Activated CD8-positive, alpha-beta T cell treated with anti-CD3 and anti-CD28 coated beads for 36 hours (primary cell): ENCODE measurements at regions not wholly inside any gene's neighbourhood (a gene's known extent, or its start where the extent isn't known, plus 50 kb on each side); places are given as distances from the start of the nearest gene placed in this dataset.

Source experiments
- ATAC-seq: fragments of 200-7000 bp; cut with Tn5 transposase; one replicate; pipeline ENCODE4 v1.10.0; 2021; ENCODE audit warnings: mild to moderate bottlenecking, moderate library complexity
- CTCF ChIA-PET: fragments of 350-600 bp; sonication (Branson Sonifier 250); formaldehyde crosslinking; loops from one replicate; lab custom pipeline; 2021; ENCODE audit warnings: antibody characterized with exemption; lab: Charles Lee
- POLR2A ChIA-PET: fragments of 350-600 bp; sonication (Branson Sonifier 250); formaldehyde crosslinking; loops from one replicate; lab custom pipeline; 2021; ENCODE audit warnings: antibody characterized with exemption; lab: Charles Lee
- DNase-seq: peaks from one replicate; pipeline ENCODE4 v3.0.0-alpha.2; 2020
- H3K27ac Mint-ChIP-seq: one replicate; pipeline ENCODE4 v1.8.0; 2021; ENCODE audit warnings: mild to moderate bottlenecking, mixed read lengths
- H3K27me3 Mint-ChIP-seq: one replicate; pipeline ENCODE4 v1.8.0; 2021; ENCODE audit warnings: mixed read lengths
- H3K36me3 Mint-ChIP-seq: one replicate; pipeline ENCODE4 v1.8.0; 2021; ENCODE audit warnings: low read depth, mixed read lengths
- H3K4me1 Mint-ChIP-seq: one replicate; pipeline ENCODE4 v1.8.0; 2021; ENCODE audit warnings: low read depth, mixed read lengths
- H3K4me3 Mint-ChIP-seq: one replicate; pipeline ENCODE4 v1.8.0; 2021; ENCODE audit warnings: mild to moderate bottlenecking, moderate library complexity, mixed read lengths
- H3K9me3 Mint-ChIP-seq: one replicate; pipeline ENCODE4 v1.8.0; 2021; ENCODE audit warnings: mixed read lengths
- intact Hi-C: fragments of 100-400 bp; cut with micrococcal nuclease; formaldehyde crosslinking; loops from one replicate; pipeline ENCODE4 v1.10.0; 2022
- TF ChIP-seq, protein P1 (sequence below): fragments of 200-600 bp; IDR thresholded peaks from one replicate; pipeline ENCODE4 v1.8.0; 2022; ENCODE audit warnings: antibody characterized with exemption, mild to moderate bottlenecking

DNA sequence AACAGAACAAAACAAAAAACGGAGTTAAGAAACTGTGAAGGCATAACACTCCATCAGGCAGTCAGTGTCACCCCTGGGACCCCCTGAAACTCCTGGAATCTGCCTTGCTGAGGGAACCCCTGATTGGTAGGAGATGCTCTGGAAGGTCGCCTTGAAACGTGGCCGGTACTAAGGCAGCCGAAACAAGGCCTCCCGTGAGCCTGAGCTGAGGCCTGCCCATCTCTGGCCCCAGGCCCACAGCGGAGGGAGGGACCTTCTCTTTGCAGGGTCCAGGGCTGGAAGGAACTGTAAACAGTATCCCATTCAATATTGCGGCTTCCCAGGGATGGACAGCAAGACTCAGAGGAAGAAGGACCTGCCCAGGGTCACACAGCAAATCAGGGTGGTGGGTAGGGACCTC lies 155.7 kb downstream of the INHBB start:
- Mint-ChIP-seq H3K4me1 (no peaks in the 10 kb centered on the region), H3K36me3 (no peaks in the 10 kb centered on the region), H3K4me3 (no peak overlapping the region), H3K27me3 (no peaks in the 10 kb centered on the region), H3K9me3 (no peaks in the 10 kb centered on the region), H3K27ac (no peak overlapping the region)
- ATAC-seq (no peak), DNase-seq (no peak)
- ChIA-PET POLR2A (no interaction called here), CTCF (no interaction called here)
- TF ChIP-seq, protein P1, sequence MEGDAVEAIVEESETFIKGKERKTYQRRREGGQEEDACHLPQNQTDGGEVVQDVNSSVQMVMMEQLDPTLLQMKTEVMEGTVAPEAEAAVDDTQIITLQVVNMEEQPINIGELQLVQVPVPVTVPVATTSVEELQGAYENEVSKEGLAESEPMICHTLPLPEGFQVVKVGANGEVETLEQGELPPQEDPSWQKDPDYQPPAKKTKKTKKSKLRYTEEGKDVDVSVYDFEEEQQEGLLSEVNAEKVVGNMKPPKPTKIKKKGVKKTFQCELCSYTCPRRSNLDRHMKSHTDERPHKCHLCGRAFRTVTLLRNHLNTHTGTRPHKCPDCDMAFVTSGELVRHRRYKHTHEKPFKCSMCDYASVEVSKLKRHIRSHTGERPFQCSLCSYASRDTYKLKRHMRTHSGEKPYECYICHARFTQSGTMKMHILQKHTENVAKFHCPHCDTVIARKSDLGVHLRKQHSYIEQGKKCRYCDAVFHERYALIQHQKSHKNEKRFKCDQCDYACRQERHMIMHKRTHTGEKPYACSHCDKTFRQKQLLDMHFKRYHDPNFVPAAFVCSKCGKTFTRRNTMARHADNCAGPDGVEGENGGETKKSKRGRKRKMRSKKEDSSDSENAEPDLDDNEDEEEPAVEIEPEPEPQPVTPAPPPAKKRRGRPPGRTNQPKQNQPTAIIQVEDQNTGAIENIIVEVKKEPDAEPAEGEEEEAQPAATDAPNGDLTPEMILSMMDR, result no peak
- intact Hi-C loops, result no loop called here

DNA sequence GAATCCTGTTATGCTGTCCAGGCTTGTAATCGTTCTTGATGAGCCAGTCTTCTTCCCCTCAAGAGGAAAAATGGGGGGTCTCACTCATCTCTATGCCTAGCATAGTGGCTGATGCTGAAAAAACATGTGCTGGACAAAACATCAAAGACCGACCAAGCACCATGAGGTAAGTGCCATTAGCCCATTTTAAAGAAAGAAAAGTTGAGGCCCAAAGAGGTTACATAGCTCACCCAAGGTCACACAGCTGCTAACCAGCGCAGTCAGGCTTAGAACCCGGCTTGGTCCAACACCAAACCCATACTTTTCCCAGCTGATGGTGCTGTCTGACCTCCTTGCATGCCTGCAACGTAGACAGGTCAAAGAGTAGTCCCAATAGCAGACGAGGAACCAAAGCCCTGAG lies 156.4 kb downstream of the INHBB start:
- no peaks in the 10 kb centered on the region for H3K9me3 Mint-ChIP-seq
- H3K4me3 Mint-ChIP-seq, result no peak overlapping the region
- no peaks in the 10 kb centered on the region for H3K36me3 Mint-ChIP-seq
- no peaks in the 10 kb centered on the region for H3K4me1 Mint-ChIP-seq
- no peak overlapping the region for H3K27ac Mint-ChIP-seq
- H3K27me3 Mint-ChIP-seq, result no peaks in the 10 kb centered on the region
- ChIA-PET CTCF (no interaction called here), POLR2A (no interaction called here)
- ATAC-seq (no peak), DNase-seq (no peak)
- TF ChIP-seq, protein P1, result no peak
- intact Hi-C loops, result no loop called here

DNA sequence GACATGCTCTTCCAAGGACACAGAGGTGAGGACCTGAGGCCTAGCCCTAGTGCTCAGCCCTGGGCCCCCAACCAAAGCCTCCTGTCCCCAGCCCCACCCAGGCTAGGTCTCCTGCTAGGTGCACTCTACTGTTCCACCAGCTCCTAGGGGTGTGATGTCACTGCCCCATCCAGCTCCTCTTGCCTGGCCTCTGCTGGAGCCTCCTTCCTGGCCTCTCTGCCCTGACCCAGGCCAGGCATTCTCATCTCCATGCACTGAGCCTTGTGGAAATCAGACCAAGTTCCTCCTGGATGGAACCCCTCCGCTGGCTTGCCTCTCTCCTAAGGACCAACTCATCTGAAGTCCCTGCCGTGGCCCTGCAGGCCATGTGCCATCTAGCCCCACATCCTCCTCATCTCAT lies 156.8 kb downstream of the INHBB start:
- POLR2A ChIA-PET, result no interaction called here
- DNase-seq (no peak), ATAC-seq (no peak)
- intact Hi-C loops, result no loop called here
- CTCF ChIA-PET, result no interaction called here
- Mint-ChIP-seq H3K4me3 (no peak overlapping the region), H3K27ac (no peak overlapping the region), H3K36me3 (no peaks in the 10 kb centered on the region), H3K4me1 (no peaks in the 10 kb centered on the region), H3K9me3 (no peaks in the 10 kb centered on the region), H3K27me3 (no peaks in the 10 kb centered on the region)
- TF ChIP-seq, protein P1, result no peak

DNA sequence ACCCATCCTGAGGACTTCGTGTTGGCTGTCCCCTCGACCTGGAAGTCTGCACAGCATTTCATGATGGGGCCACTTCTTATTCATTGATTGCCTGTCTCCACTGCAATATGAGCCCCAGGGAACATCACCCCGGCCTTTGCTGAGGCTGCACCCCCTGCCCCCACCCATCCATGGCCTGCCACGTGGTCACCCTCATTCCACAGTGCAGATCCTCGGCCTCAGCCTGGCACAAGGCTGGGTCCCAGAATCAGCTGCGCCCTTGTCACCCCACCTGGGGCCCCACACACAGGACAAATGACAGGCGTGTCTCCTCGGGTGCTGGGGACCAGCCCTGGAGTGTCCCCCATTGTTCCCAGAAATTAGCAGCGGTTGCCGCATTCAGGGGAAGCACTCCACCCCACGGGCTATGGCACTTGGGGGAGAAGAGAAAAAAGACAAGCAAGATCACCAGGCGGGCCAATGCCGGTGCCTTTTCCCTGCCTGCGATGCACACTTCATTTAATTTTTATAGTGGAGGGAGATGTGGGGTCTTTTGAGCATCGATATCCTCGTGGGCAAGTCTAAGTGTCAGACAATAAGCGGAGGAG lies 157.4 kb downstream of the INHBB start:
- intact Hi-C loops, result no loop called here
- CTCF ChIA-PET, result no interaction called here

DNA sequence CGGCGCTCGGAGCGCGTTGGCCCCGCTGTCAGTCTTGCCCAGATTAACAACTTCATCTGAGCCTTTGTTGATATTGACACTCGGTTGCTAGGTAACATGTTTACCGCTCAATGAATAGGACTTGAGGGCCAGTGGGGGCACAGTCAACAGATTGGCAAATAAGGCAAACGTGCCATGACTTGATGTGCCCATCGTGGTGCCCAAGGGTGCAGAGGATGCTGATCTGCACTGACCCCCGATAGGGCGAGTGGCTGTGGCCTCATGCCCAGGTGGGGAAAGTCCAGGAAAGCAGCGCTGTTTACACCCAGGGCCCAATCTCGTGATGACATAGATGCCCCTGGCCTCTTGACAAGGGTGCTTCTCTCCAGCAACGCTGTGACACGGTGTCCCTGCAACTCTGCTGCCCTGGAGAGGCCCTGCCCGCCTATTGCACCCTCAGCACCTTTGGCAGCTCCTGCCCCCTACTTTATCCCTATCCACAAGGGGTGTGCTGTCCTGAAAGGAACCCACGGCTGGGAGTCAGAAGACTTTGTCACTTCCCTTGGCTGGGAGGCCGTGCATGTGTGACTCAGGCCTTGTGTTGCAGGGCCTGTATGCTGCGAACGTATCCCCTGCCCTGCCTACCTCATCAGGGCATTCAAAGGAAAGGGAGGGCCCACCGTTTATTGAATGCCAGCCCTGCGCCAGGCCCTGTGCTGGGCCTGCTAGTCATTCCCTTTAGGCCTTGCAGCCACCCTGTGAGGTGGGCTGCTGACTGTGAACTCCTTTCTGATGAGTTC lies 158.0 kb downstream of the INHBB start:
- intact Hi-C loops, result no loop called here
- TF ChIP-seq, protein P1, result no peak
- Mint-ChIP-seq H3K27me3 (no peaks in the 10 kb centered on the region), H3K27ac (no peak overlapping the region), H3K9me3 (no peaks in the 10 kb centered on the region), H3K36me3 (no peaks in the 10 kb centered on the region), H3K4me3 (no peak overlapping the region), H3K4me1 (no peaks in the 10 kb centered on the region)
- DNase-seq (no peak), ATAC-seq (no peak)
- ChIA-PET POLR2A (no interaction called here), CTCF (no interaction called here)

More for the DNA sequence above, 157.4 kb downstream of the INHBB start:
- ATAC-seq, result no peak
- no peak for DNase-seq
- Mint-ChIP-seq H3K9me3 (no peaks in the 10 kb centered on the region), H3K27me3 (no peaks in the 10 kb centered on the region), H3K36me3 (no peaks in the 10 kb centered on the region), H3K4me3 (no peak overlapping the region), H3K27ac (no peak overlapping the region), H3K4me1 (no peaks in the 10 kb centered on the region)
- TF ChIP-seq, protein P1, result no peak
- POLR2A ChIA-PET, result no interaction called here
